Upper lobe of left lung (tissue), 4 donors: ENCODE measurements at regions not wholly inside any gene's neighbourhood (a gene's known extent, or its start where the extent isn't known, plus 50 kb on each side); places are given as distances from the start of the nearest gene placed in this dataset.

Source experiments
- CTCF ChIP-seq, 6 experiments: fragments of 450-650 bp in 4 of 6; fragments of 200-600 bp in 2 of 6; sonication (generic) in 2 of 6; IDR thresholded peaks; one replicate each; pipeline ENCODE4 v1.5.1; 2016 to 2019; ENCODE audit warnings: antibody characterized with exemption in 6 of 6
- EP300 ChIP-seq, 4 donors: sonication (generic); formaldehyde crosslinking; IDR thresholded peaks; one replicate each; pipeline ENCODE4 v1.5.1; 2017; ENCODE audit warnings: antibody characterized with exemption in 4 of 4, control low read depth in 2 of 4
- POLR2A ChIP-seq, 4 donors: fragments of 450-650 bp; IDR thresholded peaks; one replicate each; pipeline ENCODE4 v1.5.1; 2016 to 2017; ENCODE audit warnings: antibody characterized with exemption in 4 of 4, mild to moderate bottlenecking in 2 of 4
- POLR2AphosphoS5 ChIP-seq, 2 donors: sonication (generic); formaldehyde crosslinking; IDR thresholded peaks; one replicate each; pipeline ENCODE4 v1.5.1; 2017; ENCODE audit warnings: antibody characterized with exemption in 2 of 2

DNA sequence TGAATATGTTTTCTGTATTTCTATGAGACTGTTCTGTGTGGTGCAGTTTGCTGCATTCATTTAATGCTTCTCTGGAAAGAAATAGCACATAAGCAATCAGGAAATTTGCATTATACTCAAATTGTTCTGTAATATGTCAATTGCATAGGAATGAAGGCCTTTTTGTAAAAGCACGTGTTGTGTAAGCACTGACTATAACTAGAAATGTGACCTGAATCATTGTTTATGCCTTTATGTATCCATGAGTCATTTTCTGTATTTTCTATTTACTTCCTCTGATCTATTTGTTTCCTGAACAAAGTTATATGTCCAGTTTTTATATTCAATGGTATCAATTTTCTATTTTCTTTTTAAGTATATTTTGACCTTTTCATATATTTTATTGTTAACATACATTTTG lies 1455.3 kb downstream of the GRIK2 start:
- TF ChIP-seq CTCF (IDR thresholded peaks at IDR 0.05), result no peak
- no peak for TF ChIP-seq POLR2A (IDR thresholded peaks at IDR 0.05)
- no peak for TF ChIP-seq POLR2AphosphoS5 (IDR thresholded peaks at IDR 0.05)
- TF ChIP-seq EP300 (IDR thresholded peaks at IDR 0.05), result no peak
